ENCODE measurements at regions not wholly inside any gene's neighbourhood (a gene's known extent, or its start where the extent isn't known, plus 50 kb on each side); places are given as distances from the start of the nearest gene placed in this dataset.

DNA sequence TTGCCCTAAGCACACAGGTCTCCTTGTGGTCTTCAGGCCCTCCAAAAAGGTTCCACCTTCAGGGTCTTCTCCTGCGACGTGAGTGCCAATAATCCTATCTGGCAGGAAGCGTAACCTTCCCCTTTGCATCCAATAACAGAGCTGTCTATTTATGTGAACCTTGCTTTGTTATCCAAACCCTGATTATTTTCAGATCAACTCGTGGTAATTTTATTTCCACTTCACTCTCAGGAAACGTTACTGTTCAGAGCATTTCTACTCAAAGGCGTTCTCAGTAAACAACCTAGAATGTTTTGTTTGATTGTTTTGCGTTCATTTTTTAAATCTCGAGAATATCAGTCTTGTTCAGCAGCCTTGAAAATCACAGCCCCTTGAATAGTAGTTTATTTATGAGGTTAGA, 232.3 kb upstream of the KLF6 start:
- Histone ChIP-seq H3K27me3 (no peaks in the 10 kb centered on the region), H3K4me1 (peaks cover 0 to 12% (median 0%) of the 10 kb centered on the region in 4 donors), H3K4me3 (no peak overlapping the region), H3K27ac (no peak overlapping the region), H3K9me3 (no peaks in the 10 kb centered on the region), H3K36me3 (no peaks in the 10 kb centered on the region)
- TF ChIP-seq, protein P1, sequence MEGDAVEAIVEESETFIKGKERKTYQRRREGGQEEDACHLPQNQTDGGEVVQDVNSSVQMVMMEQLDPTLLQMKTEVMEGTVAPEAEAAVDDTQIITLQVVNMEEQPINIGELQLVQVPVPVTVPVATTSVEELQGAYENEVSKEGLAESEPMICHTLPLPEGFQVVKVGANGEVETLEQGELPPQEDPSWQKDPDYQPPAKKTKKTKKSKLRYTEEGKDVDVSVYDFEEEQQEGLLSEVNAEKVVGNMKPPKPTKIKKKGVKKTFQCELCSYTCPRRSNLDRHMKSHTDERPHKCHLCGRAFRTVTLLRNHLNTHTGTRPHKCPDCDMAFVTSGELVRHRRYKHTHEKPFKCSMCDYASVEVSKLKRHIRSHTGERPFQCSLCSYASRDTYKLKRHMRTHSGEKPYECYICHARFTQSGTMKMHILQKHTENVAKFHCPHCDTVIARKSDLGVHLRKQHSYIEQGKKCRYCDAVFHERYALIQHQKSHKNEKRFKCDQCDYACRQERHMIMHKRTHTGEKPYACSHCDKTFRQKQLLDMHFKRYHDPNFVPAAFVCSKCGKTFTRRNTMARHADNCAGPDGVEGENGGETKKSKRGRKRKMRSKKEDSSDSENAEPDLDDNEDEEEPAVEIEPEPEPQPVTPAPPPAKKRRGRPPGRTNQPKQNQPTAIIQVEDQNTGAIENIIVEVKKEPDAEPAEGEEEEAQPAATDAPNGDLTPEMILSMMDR (IDR thresholded peaks at IDR 0.05), result no peak
- intact Hi-C loops (cut with DNase I; ENCODE audit: low total_unique reads), result no loop called here
- no peak for DNase-seq

DNA sequence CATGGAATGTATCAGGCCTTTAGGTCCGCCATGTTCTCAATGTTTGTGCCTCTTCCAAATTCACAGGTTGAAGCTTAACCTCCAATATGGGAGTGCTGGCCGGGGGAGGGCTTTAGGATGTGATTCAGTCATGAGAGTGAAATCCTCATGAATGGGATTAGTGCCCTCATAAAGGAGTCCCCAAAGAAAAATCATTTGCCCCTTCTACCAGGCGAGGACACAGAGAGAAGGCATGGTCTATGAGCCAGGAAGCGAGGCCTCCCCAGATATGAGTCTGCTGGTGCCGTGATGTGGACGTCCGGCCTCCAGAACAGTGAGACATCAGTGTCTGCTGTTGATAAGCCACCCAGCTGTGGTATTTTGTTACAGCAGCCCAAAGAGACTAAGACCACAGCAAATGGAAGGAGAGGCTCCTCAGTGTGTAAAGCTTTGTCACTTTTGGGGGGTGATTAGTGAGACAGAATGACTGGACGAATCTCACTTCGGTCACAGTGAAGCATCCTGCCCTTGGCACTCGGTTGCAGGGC, 231.3 kb upstream of the KLF6 start:
- TF ChIP-seq, protein P1 (IDR thresholded peaks at IDR 0.05), result no peak
- H3K4me3 ChIP-seq, result no peak overlapping the region
- no peaks in the 10 kb centered on the region for H3K27me3 ChIP-seq
- peaks cover 0 to 12% (median 0%) of the 10 kb centered on the region in 4 donors for H3K4me1 ChIP-seq
- no peak for DNase-seq
- no peak overlapping the region for H3K27ac ChIP-seq
- intact Hi-C loops (cut with DNase I; ENCODE audit: low total_unique reads), result no loop called here
- H3K36me3 ChIP-seq, result no peaks in the 10 kb centered on the region
- no peaks in the 10 kb centered on the region for H3K9me3 ChIP-seq

DNA sequence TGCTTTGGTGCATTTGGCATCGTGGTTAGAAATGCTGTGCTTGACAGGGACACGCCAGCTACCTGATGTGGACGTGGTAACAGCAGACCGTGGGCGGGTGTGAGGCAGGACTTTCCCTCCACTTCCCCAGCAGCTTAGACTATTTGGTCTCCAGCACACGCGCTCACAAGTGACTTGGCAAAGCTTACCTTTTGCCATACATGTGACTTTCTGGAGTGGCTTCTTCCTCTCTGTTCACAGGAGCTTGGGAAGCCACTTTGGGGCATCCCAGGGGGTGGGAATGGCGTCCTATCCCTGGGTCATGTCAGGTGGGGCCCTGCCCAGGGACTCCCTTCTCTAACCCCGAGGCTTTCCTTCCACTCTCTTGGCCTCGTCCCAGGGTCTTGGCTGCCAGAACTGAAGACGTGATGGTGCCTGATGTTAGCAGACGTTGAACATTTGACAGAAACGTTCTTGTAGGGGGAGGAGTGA, 228.7 kb upstream of the KLF6 start:
- no peak overlapping the region for H3K4me3 ChIP-seq
- H3K27ac ChIP-seq, result no peak overlapping the region
- H3K9me3 ChIP-seq, result no peaks in the 10 kb centered on the region
- TF ChIP-seq, protein P1 (IDR thresholded peaks at IDR 0.05), result no peak
- H3K27me3 ChIP-seq, result no peaks in the 10 kb centered on the region
- no peaks in the 10 kb centered on the region for H3K36me3 ChIP-seq
- intact Hi-C loops (cut with DNase I; ENCODE audit: low total_unique reads), result no loop called here
- H3K4me1 ChIP-seq, result peaks cover 0 to 12% (median 0%) of the 10 kb centered on the region in 4 donors
- DNase-seq, result peak in 1 of 2 donors; percentile 26

DNA sequence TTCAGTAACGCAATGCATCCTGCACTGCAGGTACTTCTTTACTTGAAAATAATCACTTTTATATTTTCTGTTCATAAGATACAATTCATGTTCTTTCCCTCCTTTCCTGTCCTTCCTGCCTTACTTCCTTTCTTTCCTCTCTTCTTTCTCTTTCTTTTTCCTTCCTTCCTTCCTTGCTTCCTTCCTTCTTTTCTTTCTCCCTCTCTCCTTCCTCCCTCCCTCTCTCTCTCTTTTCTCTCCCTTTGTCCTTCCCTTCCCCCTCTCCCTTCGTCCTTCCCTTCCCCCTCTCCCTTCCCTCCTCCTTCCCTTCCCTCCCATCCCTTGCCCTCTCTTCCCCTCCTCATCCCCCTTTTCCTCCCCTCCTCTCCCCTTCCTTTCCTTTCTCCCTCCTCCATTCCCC, 227.8 kb upstream of the KLF6 start:
- no peaks in the 10 kb centered on the region for H3K36me3 ChIP-seq
- H3K4me3 ChIP-seq, result no peak overlapping the region
- intact Hi-C loops (cut with DNase I; ENCODE audit: low total_unique reads), result no loop called here
- H3K4me1 ChIP-seq, result peaks cover 0 to 12% (median 0%) of the 10 kb centered on the region in 4 donors
- H3K9me3 ChIP-seq, result no peaks in the 10 kb centered on the region
- H3K27ac ChIP-seq, result no peak overlapping the region
- no peaks in the 10 kb centered on the region for H3K27me3 ChIP-seq
- no peak for DNase-seq
- TF ChIP-seq, protein P1 (IDR thresholded peaks at IDR 0.05), result no peak

DNA sequence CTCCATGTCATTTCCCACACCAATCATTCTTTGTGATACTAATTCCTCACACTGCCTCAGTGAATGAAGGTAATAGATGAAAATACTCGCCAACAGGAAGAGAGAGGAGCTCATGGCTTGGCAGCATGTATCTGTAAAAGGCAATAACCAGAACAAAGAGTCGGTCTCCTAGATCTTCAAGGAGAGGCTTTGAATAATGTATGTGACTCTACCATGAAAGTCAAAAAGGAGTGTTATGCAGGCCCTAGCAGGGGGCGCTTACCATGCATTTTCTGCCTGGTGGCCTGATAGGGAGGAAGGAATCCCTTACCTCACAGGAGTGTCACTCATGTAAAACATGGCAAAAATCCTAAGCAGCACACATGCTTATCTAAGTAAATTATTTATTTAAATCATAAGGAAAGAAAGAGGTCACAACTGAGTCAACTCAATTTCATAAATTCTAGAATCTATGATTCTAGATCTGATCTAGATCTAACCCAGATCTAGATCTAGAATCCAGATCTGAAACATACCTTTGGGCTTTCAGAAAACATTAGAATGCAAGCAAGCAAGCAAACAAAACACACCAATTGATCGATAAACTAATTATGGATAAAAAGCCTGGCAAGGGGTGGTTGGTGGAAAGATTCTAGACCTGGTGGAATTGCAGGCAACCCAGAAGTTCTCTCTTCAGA, 226.3 kb upstream of the KLF6 start:
- no peak overlapping the region for H3K27ac ChIP-seq
- no peaks in the 10 kb centered on the region for H3K27me3 ChIP-seq
- TF ChIP-seq, protein P1 (IDR thresholded peaks at IDR 0.05), result no peak
- H3K4me3 ChIP-seq, result no peak overlapping the region
- no peaks in the 10 kb centered on the region for H3K9me3 ChIP-seq
- DNase-seq, result no peak
- H3K36me3 ChIP-seq, result no peaks in the 10 kb centered on the region
- intact Hi-C loops (cut with DNase I; ENCODE audit: low total_unique reads), result no loop called here
- H3K4me1 ChIP-seq, result peaks cover 0 to 12% (median 0%) of the 10 kb centered on the region in 4 donors
